Endothelial cell of umbilical vein (primary cell): ENCODE measurements at regions not wholly inside any gene's neighbourhood (a gene's known extent, or its start where the extent isn't known, plus 50 kb on each side); places are given as distances from the start of the nearest gene placed in this dataset.

Experiments used
- CTCF ChIP-seq, 2 donors: IDR thresholded peaks; 1 replicate in 1 of 2; 2 replicates in 1 of 2; pipeline ENCODE4 v1.5.1; 2011; ENCODE audit warnings: low read length in 2 of 2, mild to moderate bottlenecking in 2 of 2, moderate library complexity in 2 of 2, control low read depth in 1 of 2, inconsistent platforms in 1 of 2, low read depth in 1 of 2; ENCODE audit not compliant: insufficient read depth in 1 of 2; ENCODE audit errors: extremely low read depth in 1 of 2
- EZH2 ChIP-seq: IDR thresholded peaks from 2 replicates; pipeline ENCODE4 v1.6.1; 2012; ENCODE audit warnings: borderline replicate concordance, low read depth, mild to moderate bottlenecking, moderate library complexity, low read length, inconsistent platforms; ENCODE audit not compliant: severe bottlenecking
- FOS ChIP-seq: IDR thresholded peaks from 2 replicates; pipeline ENCODE4 v1.6.1; 2011; ENCODE audit warnings: mild to moderate bottlenecking, low read length, moderate library complexity, borderline replicate concordance; ENCODE audit not compliant: insufficient read depth
- GATA2 ChIP-seq: IDR thresholded peaks from 2 replicates; pipeline ENCODE4 v1.7.0; 2011; ENCODE audit warnings: low read depth, mild to moderate bottlenecking, moderate library complexity, mixed read lengths, low read length; ENCODE audit not compliant: insufficient read length, insufficient read depth
- JUN ChIP-seq: IDR thresholded peaks from 2 replicates; pipeline ENCODE4 v1.6.1; 2011; ENCODE audit warnings: borderline replicate concordance, low read depth; ENCODE audit not compliant: insufficient read length, insufficient read depth
- MAX ChIP-seq: IDR thresholded peaks from 2 replicates; pipeline ENCODE4 v1.6.1; 2011; ENCODE audit not compliant: insufficient read depth, insufficient read length
- MYC ChIP-seq: IDR thresholded peaks from one replicate; pipeline ENCODE4 v1.6.1; 2011; ENCODE audit warnings: mild to moderate bottlenecking, low read depth, low read length
- POLR2A ChIP-seq: IDR thresholded peaks from 2 replicates; pipeline ENCODE4 v1.6.1; 2012; ENCODE audit warnings: low read depth, mild to moderate bottlenecking, control low read depth, low read length
- POLR2AphosphoS5 ChIP-seq: IDR thresholded peaks from 2 replicates; pipeline ENCODE4 v1.6.1; 2012; ENCODE audit warnings: low read depth, mild to moderate bottlenecking, control low read depth, low read length, moderate library complexity; ENCODE audit not compliant: insufficient read depth

- TF ChIP-seq CTCF (IDR thresholded peaks at IDR 0.05; ENCODE audit: extremely low read depth in 1 of 2, insufficient read depth in 1 of 2, low read depth in 1 of 2, low read length in 2 of 2) (no peak), POLR2A (no peak), POLR2AphosphoS5 (no peak), GATA2 (no peak), JUN (no peak), MAX (no peak), EZH2 (no peak), FOS (no peak), MYC (no peak)
Measured at GRCh38 chr15:70593795-70594194, 169.6 kb downstream of the UACA start.
